Liver (tissue), 8 donors: ENCODE measurements at regions not wholly inside any gene's neighbourhood (a gene's known extent, or its start where the extent isn't known, plus 50 kb on each side); places are given as distances from the start of the nearest gene placed in this dataset.
A peak's percentile ranks its signal among the peaks of the same experiment; 100 is the strongest.

Experiments
- DNase-seq: peaks from one replicate; pipeline ENCODE4 v3.0.0-alpha.2; 2017; ENCODE audit warnings: low spot score
- H3K27ac ChIP-seq, 2 donors: one replicate each; pipeline ENCODE4 v1.7.0; 2013; ENCODE audit warnings: inconsistent platforms in 2 of 2, low read length in 2 of 2, control low read depth in 1 of 2, low read depth in 1 of 2, mild to moderate bottlenecking in 1 of 2
- H3K27me3 ChIP-seq, 4 donors: one replicate each; pipeline versions ENCODE4 v1.6.1 to v1.7.0; 2013; ENCODE audit warnings: low read length in 3 of 4, inconsistent platforms in 1 of 4, mild to moderate bottlenecking in 1 of 4, moderate library complexity in 1 of 4; ENCODE audit not compliant: control insufficient read depth in 4 of 4, insufficient read depth in 4 of 4
- H3K36me3 ChIP-seq, 4 donors: one replicate each; pipeline versions ENCODE4 v1.6.1 to v1.7.0; 2013; ENCODE audit warnings: low read length in 3 of 4, mild to moderate bottlenecking in 3 of 4, low read depth in 1 of 4, moderate library complexity in 1 of 4; ENCODE audit not compliant: control insufficient read depth in 4 of 4, insufficient read depth in 3 of 4
- H3K4me1 ChIP-seq, 4 donors: one replicate each; pipeline versions ENCODE4 v1.6.1 to v1.7.0; 2013; ENCODE audit warnings: low read length in 3 of 4, mild to moderate bottlenecking in 3 of 4, moderate library complexity in 1 of 4; ENCODE audit not compliant: control insufficient read depth in 4 of 4, insufficient read depth in 4 of 4
- H3K4me3 ChIP-seq, 3 donors: one replicate each; pipeline versions ENCODE4 v1.6.1 to v1.7.0; 2013; ENCODE audit warnings: low read length in 3 of 3, control low read depth in 1 of 3, low read depth in 1 of 3, mild to moderate bottlenecking in 1 of 3
- H3K9ac ChIP-seq, 2 donors: one replicate each; pipeline ENCODE4 v1.7.0; 2013; ENCODE audit warnings: low read length in 2 of 2, mild to moderate bottlenecking in 2 of 2, moderate library complexity in 2 of 2, control low read depth in 1 of 2, low read depth in 1 of 2
- H3K9me3 ChIP-seq, 4 donors: one replicate each; pipeline versions ENCODE4 v1.6.1 to v1.7.0; 2013; ENCODE audit warnings: low read length in 3 of 4; ENCODE audit not compliant: control insufficient read depth in 4 of 4
- EGR1 ChIP-seq, 2 donors: IDR thresholded peaks; 2 replicates each; pipeline ENCODE4 v1.6.1; 2016 to 2018; ENCODE audit warnings: antibody characterized with exemption in 2 of 2, low read depth in 2 of 2
- FOXA1 ChIP-seq: IDR thresholded peaks from 2 replicates; pipeline ENCODE4 v1.6.1; 2016; ENCODE audit warnings: antibody characterized with exemption
- GABPA ChIP-seq, 2 donors: IDR thresholded peaks in 1 of 2; conservative IDR thresholded peaks in 1 of 2; 2 replicates each; pipeline ENCODE4 v1.6.1; 2016; ENCODE audit warnings: antibody characterized with exemption in 2 of 2, mild to moderate bottlenecking in 1 of 2, moderate library complexity in 1 of 2
- HNF4A ChIP-seq, 2 donors: conservative IDR thresholded peaks; 2 replicates each; pipeline ENCODE4 v1.6.1; 2016; ENCODE audit warnings: antibody characterized with exemption in 2 of 2, mild to moderate bottlenecking in 2 of 2
- HNF4G ChIP-seq: IDR thresholded peaks from 2 replicates; pipeline ENCODE4 v1.6.1; 2016; ENCODE audit warnings: antibody characterized with exemption
- JUND ChIP-seq, 2 donors: IDR thresholded peaks; 2 replicates each; pipeline ENCODE4 v1.6.1; 2016; ENCODE audit warnings: antibody characterized with exemption in 2 of 2
- NR2F2 ChIP-seq: IDR thresholded peaks from 2 replicates; pipeline ENCODE4 v1.6.1; 2016; ENCODE audit warnings: antibody characterized with exemption
- RXRA ChIP-seq, 2 donors: IDR thresholded peaks; 2 replicates each; pipeline ENCODE4 v1.6.1; 2017 to 2018; ENCODE audit warnings: antibody characterized with exemption in 2 of 2, mild to moderate bottlenecking in 1 of 2
- SP1 ChIP-seq: IDR thresholded peaks from 2 replicates; pipeline ENCODE4 v1.6.1; 2018; ENCODE audit warnings: antibody characterized with exemption, mild to moderate bottlenecking
- TAF1 ChIP-seq: conservative IDR thresholded peaks from 2 replicates; pipeline ENCODE4 v1.6.1; 2016; ENCODE audit warnings: antibody characterized with exemption, mild to moderate bottlenecking
- YY1 ChIP-seq: IDR thresholded peaks from 2 replicates; pipeline ENCODE4 v1.6.1; 2016; ENCODE audit warnings: antibody characterized with exemption, mild to moderate bottlenecking
- WGBS: extraction: QIAGEN DNeasy Blood & Tissue Kit; methylation state at CpG from one replicate; pipeline ENCODE4 v1.1.7; 2013; 5-methylcytosine and 5-hydroxymethylcytosine counted together
- TF ChIP-seq, protein P1 (sequence below): IDR thresholded peaks from 2 replicates; pipeline ENCODE4 v1.6.1; 2016; ENCODE audit warnings: antibody characterized with exemption, mild to moderate bottlenecking
- TF ChIP-seq, protein P2 (sequence below): fragments of 150-350 bp; IDR thresholded peaks from 2 replicates; pipeline ENCODE4 v1.5.1; 2017; ENCODE audit warnings: improper control_type of control experiment, low read depth, low read length; ENCODE audit not compliant: missing input control
- TF ChIP-seq, protein P3 (sequence below): IDR thresholded peaks from 2 replicates; pipeline ENCODE4 v1.6.1; 2016; ENCODE audit warnings: antibody characterized with exemption
- TF ChIP-seq, protein P4 (sequence below): IDR thresholded peaks from 2 replicates; pipeline ENCODE4 v1.6.1; 2016; ENCODE audit warnings: antibody characterized with exemption
- donor health status: healthy.
- donor health status: healthy.
- donor health status: healthy.
- donor health status: healthy.
- donor health status: healthy.

DNA sequence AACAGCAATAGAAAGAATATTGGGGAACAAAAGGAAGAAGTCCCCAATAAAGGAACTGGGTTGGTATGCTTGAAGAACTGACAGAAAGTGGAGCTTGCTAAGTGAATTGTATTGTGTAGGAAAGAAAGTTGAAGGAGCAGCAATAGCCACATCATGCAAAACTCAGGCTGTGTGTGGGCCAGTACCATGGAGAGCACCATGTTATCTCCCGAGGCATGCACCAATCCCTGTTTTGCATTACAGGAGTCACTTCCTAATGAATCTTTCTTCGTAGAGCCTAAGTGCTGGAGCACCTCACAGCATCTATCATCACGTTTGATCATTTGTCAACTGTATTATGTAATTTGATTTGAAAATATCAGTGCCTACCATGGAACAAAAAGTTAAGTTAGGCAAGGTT, 137.7 kb upstream of the NMUR2 start:
- 7% methylated on average over 3 of the region's 3 CpGs for WGBS
- no peaks in the 10 kb centered on the region for H3K4me1 ChIP-seq
- no peak for DNase-seq
- no peak overlapping the region for H3K4me3 ChIP-seq
- no peaks in the 10 kb centered on the region for H3K9me3 ChIP-seq
- TF ChIP-seq, protein P1, sequence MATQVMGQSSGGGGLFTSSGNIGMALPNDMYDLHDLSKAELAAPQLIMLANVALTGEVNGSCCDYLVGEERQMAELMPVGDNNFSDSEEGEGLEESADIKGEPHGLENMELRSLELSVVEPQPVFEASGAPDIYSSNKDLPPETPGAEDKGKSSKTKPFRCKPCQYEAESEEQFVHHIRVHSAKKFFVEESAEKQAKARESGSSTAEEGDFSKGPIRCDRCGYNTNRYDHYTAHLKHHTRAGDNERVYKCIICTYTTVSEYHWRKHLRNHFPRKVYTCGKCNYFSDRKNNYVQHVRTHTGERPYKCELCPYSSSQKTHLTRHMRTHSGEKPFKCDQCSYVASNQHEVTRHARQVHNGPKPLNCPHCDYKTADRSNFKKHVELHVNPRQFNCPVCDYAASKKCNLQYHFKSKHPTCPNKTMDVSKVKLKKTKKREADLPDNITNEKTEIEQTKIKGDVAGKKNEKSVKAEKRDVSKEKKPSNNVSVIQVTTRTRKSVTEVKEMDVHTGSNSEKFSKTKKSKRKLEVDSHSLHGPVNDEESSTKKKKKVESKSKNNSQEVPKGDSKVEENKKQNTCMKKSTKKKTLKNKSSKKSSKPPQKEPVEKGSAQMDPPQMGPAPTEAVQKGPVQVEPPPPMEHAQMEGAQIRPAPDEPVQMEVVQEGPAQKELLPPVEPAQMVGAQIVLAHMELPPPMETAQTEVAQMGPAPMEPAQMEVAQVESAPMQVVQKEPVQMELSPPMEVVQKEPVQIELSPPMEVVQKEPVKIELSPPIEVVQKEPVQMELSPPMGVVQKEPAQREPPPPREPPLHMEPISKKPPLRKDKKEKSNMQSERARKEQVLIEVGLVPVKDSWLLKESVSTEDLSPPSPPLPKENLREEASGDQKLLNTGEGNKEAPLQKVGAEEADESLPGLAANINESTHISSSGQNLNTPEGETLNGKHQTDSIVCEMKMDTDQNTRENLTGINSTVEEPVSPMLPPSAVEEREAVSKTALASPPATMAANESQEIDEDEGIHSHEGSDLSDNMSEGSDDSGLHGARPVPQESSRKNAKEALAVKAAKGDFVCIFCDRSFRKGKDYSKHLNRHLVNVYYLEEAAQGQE, result peak; percentile 98
- no peak for TF ChIP-seq GABPA (IDR thresholded peaks at IDR 0.05 in 1 of 2, conservative IDR thresholded peaks at IDR 0.05 in 1 of 2)
- no peaks in the 10 kb centered on the region for H3K36me3 ChIP-seq
- peaks cover 0 to 3% (median under 1%) of the 10 kb centered on the region in 4 donors for H3K27me3 ChIP-seq
- no peak overlapping the region for H3K9ac ChIP-seq
- H3K27ac ChIP-seq, result no peak overlapping the region

DNA sequence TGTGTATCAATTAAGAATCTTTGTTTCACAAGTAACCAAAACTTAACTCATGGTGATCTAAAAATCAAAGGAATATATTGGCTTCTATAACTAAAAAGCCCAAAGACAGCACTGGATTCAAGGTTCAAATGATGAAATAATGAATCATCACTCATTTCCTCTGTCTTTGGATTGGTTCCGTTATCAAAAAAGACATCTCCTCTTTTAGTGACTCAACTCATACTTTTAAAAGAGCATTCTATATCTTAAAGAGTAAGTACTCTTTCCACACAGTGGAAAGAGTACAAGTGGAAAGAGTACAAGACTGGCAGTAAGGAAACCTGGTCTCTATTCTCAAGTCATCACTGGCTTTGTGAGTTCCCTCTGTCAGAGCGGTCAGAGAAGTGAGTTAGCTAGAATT, 141.4 kb upstream of the NMUR2 start:
- Histone ChIP-seq H3K9ac (no peak overlapping the region), H3K4me1 (no peaks in the 10 kb centered on the region), H3K27me3 (peaks cover 0 to 3% (median 0%) of the 10 kb centered on the region in 4 donors), H3K27ac (no peak overlapping the region), H3K4me3 (no peak overlapping the region), H3K36me3 (no peaks in the 10 kb centered on the region), H3K9me3 (no peaks in the 10 kb centered on the region)
- DNase-seq, result no peak
- WGBS, result 77% methylated on average over 2 of the region's 2 CpGs
- TF ChIP-seq EGR1 (IDR thresholded peaks at IDR 0.05; ENCODE audit: low read depth in 2 of 2) (no peak), NR2F2 (no peak), GABPA (IDR thresholded peaks at IDR 0.05 in 1 of 2, conservative IDR thresholded peaks at IDR 0.05 in 1 of 2) (no peak), HNF4A (conservative IDR thresholded peaks at IDR 0.05) (no peak), SP1 (no peak), FOXA1 (no peak), TAF1 (no peak), YY1 (no peak), JUND (IDR thresholded peaks at IDR 0.05) (no peak), RXRA (IDR thresholded peaks at IDR 0.05) (no peak), HNF4G (no peak)
- TF ChIP-seq, protein P2, sequence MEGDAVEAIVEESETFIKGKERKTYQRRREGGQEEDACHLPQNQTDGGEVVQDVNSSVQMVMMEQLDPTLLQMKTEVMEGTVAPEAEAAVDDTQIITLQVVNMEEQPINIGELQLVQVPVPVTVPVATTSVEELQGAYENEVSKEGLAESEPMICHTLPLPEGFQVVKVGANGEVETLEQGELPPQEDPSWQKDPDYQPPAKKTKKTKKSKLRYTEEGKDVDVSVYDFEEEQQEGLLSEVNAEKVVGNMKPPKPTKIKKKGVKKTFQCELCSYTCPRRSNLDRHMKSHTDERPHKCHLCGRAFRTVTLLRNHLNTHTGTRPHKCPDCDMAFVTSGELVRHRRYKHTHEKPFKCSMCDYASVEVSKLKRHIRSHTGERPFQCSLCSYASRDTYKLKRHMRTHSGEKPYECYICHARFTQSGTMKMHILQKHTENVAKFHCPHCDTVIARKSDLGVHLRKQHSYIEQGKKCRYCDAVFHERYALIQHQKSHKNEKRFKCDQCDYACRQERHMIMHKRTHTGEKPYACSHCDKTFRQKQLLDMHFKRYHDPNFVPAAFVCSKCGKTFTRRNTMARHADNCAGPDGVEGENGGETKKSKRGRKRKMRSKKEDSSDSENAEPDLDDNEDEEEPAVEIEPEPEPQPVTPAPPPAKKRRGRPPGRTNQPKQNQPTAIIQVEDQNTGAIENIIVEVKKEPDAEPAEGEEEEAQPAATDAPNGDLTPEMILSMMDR, result no peak
- TF ChIP-seq, protein P3, sequence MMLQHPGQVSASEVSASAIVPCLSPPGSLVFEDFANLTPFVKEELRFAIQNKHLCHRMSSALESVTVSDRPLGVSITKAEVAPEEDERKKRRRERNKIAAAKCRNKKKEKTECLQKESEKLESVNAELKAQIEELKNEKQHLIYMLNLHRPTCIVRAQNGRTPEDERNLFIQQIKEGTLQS, result no peak
- TF ChIP-seq, protein P4, sequence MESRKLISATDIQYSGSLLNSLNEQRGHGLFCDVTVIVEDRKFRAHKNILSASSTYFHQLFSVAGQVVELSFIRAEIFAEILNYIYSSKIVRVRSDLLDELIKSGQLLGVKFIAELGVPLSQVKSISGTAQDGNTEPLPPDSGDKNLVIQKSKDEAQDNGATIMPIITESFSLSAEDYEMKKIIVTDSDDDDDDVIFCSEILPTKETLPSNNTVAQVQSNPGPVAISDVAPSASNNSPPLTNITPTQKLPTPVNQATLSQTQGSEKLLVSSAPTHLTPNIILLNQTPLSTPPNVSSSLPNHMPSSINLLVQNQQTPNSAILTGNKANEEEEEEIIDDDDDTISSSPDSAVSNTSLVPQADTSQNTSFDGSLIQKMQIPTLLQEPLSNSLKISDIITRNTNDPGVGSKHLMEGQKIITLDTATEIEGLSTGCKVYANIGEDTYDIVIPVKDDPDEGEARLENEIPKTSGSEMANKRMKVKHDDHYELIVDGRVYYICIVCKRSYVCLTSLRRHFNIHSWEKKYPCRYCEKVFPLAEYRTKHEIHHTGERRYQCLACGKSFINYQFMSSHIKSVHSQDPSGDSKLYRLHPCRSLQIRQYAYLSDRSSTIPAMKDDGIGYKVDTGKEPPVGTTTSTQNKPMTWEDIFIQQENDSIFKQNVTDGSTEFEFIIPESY, result no peak
